IPS-18c (cell line): ENCODE measurements at regions not wholly inside any gene's neighbourhood (a gene's known extent, or its start where the extent isn't known, plus 50 kb on each side); places are given as distances from the start of the nearest gene placed in this dataset.
"Not testable (repeated sequence)": the region's sequence is repeated elsewhere in the genome, so short reads cannot be mapped to it uniquely, and the experiment has no call there.

ENCODE experiments used
- H3K4me3 ChIP-seq: 2 replicates; pipeline ENCODE4 v1.7.0; 2013; ENCODE audit warnings: low read depth, mild to moderate bottlenecking, low read length, moderate library complexity; ENCODE audit not compliant: insufficient read depth
- H3K9me3 ChIP-seq: one replicate; pipeline ENCODE4 v1.6.1; 2013; ENCODE audit warnings: mild to moderate bottlenecking, low read length, moderate library complexity; ENCODE audit not compliant: control insufficient read depth, insufficient read depth

GRCh38 chr9:79485258-79485657 lies 86.5 kb upstream of the TLE4 start:
- Histone ChIP-seq H3K9me3 (no peaks in the 10 kb centered on the region), H3K4me3 (no peak overlapping the region)

- no peaks in the 10 kb centered on the region for H3K9me3 ChIP-seq
- no peak overlapping the region for H3K4me3 ChIP-seq
Observed at GRCh38 chr9:79489261-79490000, 82.3 kb upstream of the TLE4 start.

- Histone ChIP-seq H3K9me3 (no peaks in the 10 kb centered on the region), H3K4me3 (no peak overlapping the region)
Observed at GRCh38 chr9:79490657-79491248, 81.0 kb upstream of the TLE4 start.

DNA sequence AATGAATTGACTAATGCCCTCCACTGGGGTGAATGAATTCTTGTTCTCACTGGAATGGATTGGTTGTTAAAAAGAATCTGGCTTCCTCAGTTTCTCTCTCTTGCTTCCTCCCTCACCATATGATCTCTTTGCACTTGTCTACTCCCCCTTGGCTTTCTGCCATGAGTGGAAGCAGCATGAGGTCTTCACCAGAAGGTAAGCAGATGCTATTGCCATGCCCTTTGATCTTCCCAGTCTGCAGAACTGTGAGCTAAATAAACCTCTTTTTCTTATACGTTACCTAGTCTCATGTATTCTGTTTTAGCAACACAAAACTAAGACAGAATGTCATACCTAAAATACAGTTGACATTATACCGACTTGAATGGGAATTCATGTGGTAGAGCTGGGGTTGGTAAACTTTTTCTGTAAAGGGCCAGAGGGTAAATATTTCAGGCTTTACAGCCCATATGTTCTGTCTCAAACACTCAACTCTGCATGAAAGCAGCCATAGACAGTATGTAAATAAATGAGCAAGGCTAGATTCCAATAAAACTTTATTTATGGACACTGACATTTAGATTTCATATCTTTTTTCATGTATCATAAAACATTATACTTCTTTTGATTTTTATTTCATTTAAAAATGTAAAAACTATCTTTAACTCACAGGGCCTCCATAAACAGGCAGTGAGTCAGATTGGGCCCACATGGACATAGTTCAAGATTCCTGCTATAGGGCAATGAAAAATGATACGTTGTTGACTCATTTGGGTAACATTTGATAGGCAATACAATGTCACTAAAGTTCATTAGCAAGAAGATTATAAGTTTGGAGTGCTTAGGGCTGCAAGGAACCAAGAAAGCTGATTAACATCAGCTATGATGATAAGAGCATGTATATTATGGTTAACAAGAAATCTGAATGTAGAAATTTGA lies 79.4 kb upstream of the TLE4 start:
- no peaks in the 10 kb centered on the region for H3K9me3 ChIP-seq

GRCh38 chr9:79500196-79500864 lies 71.4 kb upstream of the TLE4 start:
- not testable (repeated sequence) for H3K4me3 ChIP-seq, H3K9me3 ChIP-seq

More for the DNA sequence above, 79.4 kb upstream of the TLE4 start:
- H3K4me3 ChIP-seq, result no peak overlapping the region; the same call in 1 of the 2 replicates

DNA sequence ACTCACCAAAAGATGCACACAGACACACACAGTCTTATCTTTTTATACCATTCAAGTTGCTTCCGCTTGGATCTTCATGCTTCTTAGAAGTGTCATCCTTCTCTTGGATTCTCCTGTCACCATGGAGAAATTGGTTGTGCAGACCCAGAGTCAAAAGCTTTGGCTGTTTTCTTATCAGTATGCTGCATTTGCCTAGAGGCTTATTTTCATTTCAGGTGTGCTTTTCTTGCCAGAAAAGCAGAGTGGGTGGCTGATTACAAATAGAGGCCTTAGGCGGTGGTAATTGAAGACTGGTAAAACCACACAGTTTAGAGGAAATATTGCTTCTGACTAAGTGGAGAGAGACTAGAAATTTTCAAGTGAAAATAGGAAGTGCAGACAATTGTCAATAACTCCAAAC lies 70.2 kb upstream of the TLE4 start:
- no peaks in the 10 kb centered on the region for H3K9me3 ChIP-seq
- no peak overlapping the region for H3K4me3 ChIP-seq

DNA sequence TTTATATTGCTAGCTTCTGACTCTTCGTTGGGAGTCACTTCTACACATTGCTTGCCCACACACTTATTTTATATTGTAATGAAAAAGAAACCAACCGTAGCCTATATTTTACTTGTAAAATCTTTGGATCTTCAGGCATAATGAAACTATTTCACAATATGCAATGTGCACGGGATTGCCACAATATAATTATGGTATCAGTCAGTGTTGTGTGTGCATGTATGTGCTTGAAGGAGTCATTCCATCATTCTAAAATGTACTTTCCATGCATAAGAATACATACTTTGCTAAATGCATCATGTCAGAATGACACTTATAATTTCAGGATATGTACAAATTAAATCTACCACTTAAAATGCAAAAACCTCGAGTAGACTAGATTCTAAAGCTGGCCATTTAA lies 64.0 kb upstream of the TLE4 start:
- no peaks in the 10 kb centered on the region for H3K9me3 ChIP-seq
- no peak overlapping the region for H3K4me3 ChIP-seq

DNA sequence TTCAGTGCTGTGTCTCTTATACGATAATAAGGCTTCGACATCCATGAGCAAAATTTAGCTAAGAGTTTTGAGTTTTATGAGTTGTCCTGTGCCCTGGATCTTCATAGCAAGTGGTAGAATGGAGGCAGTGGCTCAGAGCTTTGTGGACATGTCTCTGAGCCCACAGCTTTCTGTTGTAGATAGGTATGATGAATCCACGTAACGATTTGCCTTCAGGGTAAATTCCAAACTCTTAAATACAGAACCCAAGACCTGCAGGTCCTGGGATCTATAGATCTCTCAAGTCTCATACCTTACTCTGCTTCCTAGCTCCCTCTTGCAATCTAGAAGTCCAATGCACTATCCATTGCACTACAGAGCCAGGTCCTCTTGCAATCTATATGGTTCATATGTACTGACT lies 59.5 kb upstream of the TLE4 start:
- Histone ChIP-seq H3K4me3 (no peak overlapping the region), H3K9me3 (no peaks in the 10 kb centered on the region)
